Transverse colon (tissue), 4 donors: ENCODE measurements at regions not wholly inside any gene's neighbourhood (a gene's known extent, or its start where the extent isn't known, plus 50 kb on each side); places are given as distances from the start of the nearest gene placed in this dataset.
A peak's percentile ranks its signal among the peaks of the same experiment; 100 is the strongest.

ENCODE experiments used
- DNase-seq: peaks from one replicate; pipeline ENCODE4 v3.0.0-alpha.2; 2019
- H3K27ac ChIP-seq, 4 donors: fragments of 200-600 bp; sonication (generic); 2 replicates each; pipeline ENCODE4 v1.5.1; 2016 to 2018; ENCODE audit warnings: inconsistent platforms in 4 of 4
- H3K27me3 ChIP-seq: fragments of 200-600 bp; sonication (generic); 2 replicates; pipeline ENCODE4 v1.5.1; 2017; ENCODE audit warnings: inconsistent platforms
- H3K36me3 ChIP-seq, 4 donors: fragments of 200-600 bp; sonication (generic); 2 replicates each; pipeline ENCODE4 v1.5.1; 2017 to 2019; ENCODE audit warnings: inconsistent platforms in 4 of 4
- H3K4me1 ChIP-seq, 4 donors: fragments of 200-600 bp; sonication (generic); 2 replicates each; pipeline ENCODE4 v1.5.1; 2017 to 2020; ENCODE audit warnings: inconsistent platforms in 4 of 4
- H3K4me3 ChIP-seq, 4 donors: fragments of 200-600 bp; sonication (generic); 1 replicate in 1 of 4; 2 replicates in 3 of 4; pipeline versions ENCODE4 v1.5.1 to v1.6.1; 2017 to 2019; ENCODE audit warnings: inconsistent platforms in 4 of 4
- H3K9me3 ChIP-seq, 2 donors: fragments of 200-600 bp; sonication (generic); 2 replicates each; pipeline ENCODE4 v1.5.1; 2017 to 2019; ENCODE audit warnings: inconsistent platforms in 2 of 2
- CTCF ChIP-seq, 5 experiments: fragments of 200-600 bp in 3 of 5; fragments of 450-650 bp in 2 of 5; sonication (generic) in 3 of 5; IDR thresholded peaks; 1 replicate in 2 of 5; 2 replicates in 3 of 5; pipeline ENCODE4 v1.5.1; 2016 to 2017; ENCODE audit warnings: antibody characterized with exemption in 5 of 5, inconsistent platforms in 3 of 5, mild to moderate bottlenecking in 2 of 5, moderate library complexity in 1 of 5
- EP300 ChIP-seq: sonication (generic); formaldehyde crosslinking; IDR thresholded peaks from one replicate; pipeline ENCODE4 v1.6.1; 2017; ENCODE audit warnings: antibody characterized with exemption, low read depth
- POLR2A ChIP-seq: fragments of 450-650 bp; IDR thresholded peaks from one replicate; pipeline ENCODE4 v1.6.1; 2016; ENCODE audit warnings: antibody characterized with exemption, mild to moderate bottlenecking, moderate library complexity
- POLR2AphosphoS5 ChIP-seq, 3 donors: sonication (generic); formaldehyde crosslinking; IDR thresholded peaks; one replicate each; pipeline ENCODE4 v1.6.1; 2016; ENCODE audit warnings: antibody characterized with exemption in 3 of 3
- whole genome bisulfite sequencing, 2 donors: methylation state at CpG; one replicate each; pipeline ENCODE4 v1.1.5; 2018; ENCODE audit warnings: low coverage in 1 of 2; 5-methylcytosine and 5-hydroxymethylcytosine counted together
- in situ Hi-C, 4 donors: fragments of 200-750 bp; cut with MboI; loops; one replicate each; pipeline versions ENCODE4 v1.15.0 to v1.15.1; 2017; ENCODE audit warnings: low sequenced_read_pairs in 3 of 4, low pct_ligation_motif_present in 1 of 4, low pct_unique_long_range_greater_than_20kb in 1 of 4
- intact Hi-C: fragments of 100-400 bp; cut with DNase I; formaldehyde crosslinking; loops from one replicate; pipeline ENCODE4 v1.15.1; 2023; ENCODE audit warnings: low total_unique reads

DNA sequence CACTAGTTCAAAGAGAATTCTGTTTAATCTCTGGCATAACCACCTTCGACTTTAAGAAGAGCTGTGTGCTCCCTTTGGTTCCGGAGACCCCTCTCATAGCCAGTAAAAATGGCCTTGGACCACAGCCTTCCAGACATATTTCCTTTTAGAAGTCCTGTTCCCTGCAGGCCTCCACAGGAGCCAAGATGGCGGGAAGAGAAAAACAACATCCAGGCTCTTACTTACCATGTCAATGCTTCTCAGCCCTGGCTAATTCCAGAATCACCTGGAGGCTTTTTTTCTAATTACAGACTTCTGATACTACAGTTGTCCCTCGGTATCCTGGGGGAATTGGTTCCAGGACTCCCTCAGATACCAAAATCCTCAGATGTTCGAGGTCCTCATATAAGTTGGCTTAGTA is 362.5 kb downstream of the PBX1 start:
- DNase-seq, result no peak
- Histone ChIP-seq H3K9me3 (no peaks in the 10 kb centered on the region), H3K36me3 (no peaks in the 10 kb centered on the region), H3K4me3 (no peak overlapping the region), H3K27me3 (no peaks in the 10 kb centered on the region), H3K27ac (no peak overlapping the region), H3K4me1 (peaks cover 0 to 5% (median 2%) of the 10 kb centered on the region in 4 donors)
- intact Hi-C loops (no loop called here), in situ Hi-C loops (no loop called here)
- WGBS, 2 donors, result 73 to 82% methylated on average over 4 to 5 of the region's 5 CpGs
- TF ChIP-seq EP300 (no peak), CTCF (IDR thresholded peaks at IDR 0.05) (no peak), POLR2A (no peak), POLR2AphosphoS5 (IDR thresholded peaks at IDR 0.05) (no peak)

DNA sequence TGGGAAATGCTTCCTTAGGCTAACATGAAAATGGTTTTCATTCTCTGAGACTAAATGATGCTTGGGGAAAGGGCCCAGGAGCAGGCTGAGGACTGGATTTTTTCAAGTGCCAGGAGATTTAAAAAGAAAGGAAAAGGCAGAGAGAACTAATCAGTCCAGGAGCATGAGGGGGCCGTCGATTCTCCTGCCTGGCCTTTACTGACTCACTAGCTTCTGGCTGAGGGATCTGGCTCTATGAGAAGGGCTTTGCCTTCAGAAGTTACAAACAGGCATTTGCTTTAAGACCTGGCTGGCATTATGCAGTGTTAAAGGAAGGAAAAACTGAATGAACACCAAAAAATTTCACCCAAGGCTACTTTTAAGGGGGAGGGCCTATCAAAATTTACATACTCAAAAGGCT is 359.2 kb downstream of the PBX1 start:
- Histone ChIP-seq H3K27me3 (no peaks in the 10 kb centered on the region), H3K9me3 (no peaks in the 10 kb centered on the region), H3K27ac (peak overlapping the region in 3 of 4 donors; percentile 24 to 36 (median 25)), H3K36me3 (no peaks in the 10 kb centered on the region), H3K4me3 (no peak overlapping the region), H3K4me1 (peaks cover 0 to 5% (median 2%) of the 10 kb centered on the region in 4 donors)
- WGBS, 2 donors, result 55 to 72% methylated on average over 2 of the region's 2 CpGs
- intact Hi-C loops, result no loop called here
- TF ChIP-seq EP300 (no peak), POLR2AphosphoS5 (IDR thresholded peaks at IDR 0.05) (no peak), POLR2A (no peak), CTCF (IDR thresholded peaks at IDR 0.05) (no peak)
- DNase-seq, result no peak
- in situ Hi-C loops, result no loop called here

GRCh38 chr1:164914208-164914607 is 355.2 kb downstream of the PBX1 start:
- Histone ChIP-seq H3K27me3 (no peaks in the 10 kb centered on the region), H3K9me3 (no peaks in the 10 kb centered on the region), H3K36me3 (no peaks in the 10 kb centered on the region), H3K4me3 (no peak overlapping the region), H3K4me1 (peaks cover 0 to 5% (median 2%) of the 10 kb centered on the region in 4 donors), H3K27ac (no peak overlapping the region)
- no peak for DNase-seq
- intact Hi-C loops, result no loop called here
- in situ Hi-C loops, result no loop called here
- WGBS, 2 donors, result 30% methylated on average over 1 of the region's 1 CpG; no CpG with 5 or more reads in 1 of the 2 donors
- TF ChIP-seq POLR2AphosphoS5 (IDR thresholded peaks at IDR 0.05) (no peak), CTCF (IDR thresholded peaks at IDR 0.05) (peak in 1 of 5 experiments; percentile 19), POLR2A (no peak)

DNA sequence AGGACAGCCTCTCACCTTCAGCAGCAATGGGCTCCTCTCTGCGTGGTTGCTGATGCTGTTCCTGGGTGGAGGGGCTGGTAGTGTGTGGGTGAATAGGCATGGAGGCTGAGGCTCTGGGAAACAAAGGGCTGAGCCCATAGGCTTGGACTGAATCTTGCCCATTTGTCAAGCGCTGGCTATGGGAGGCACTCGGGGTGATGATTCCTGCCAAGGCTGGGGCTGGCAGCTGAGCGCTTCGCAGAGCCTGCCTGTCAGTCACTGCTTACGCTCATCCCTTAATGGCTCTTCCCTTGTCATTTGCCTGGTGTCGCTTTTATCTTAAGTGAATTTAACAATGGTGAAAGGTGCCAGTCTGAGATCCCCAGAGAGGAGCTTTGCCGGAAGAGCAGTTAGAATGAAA is 353.3 kb downstream of the PBX1 start:
- H3K9me3 ChIP-seq, result no peaks in the 10 kb centered on the region
- DNase-seq, result no peak
- in situ Hi-C loops (no loop called here), intact Hi-C loops (no loop called here)
- WGBS, 2 donors, result 92% methylated on average over 8 of the region's 8 CpGs; no CpG with 5 or more reads in 1 of the 2 donors
- H3K4me3 ChIP-seq, result no peak overlapping the region
- no peaks in the 10 kb centered on the region for H3K36me3 ChIP-seq
- TF ChIP-seq POLR2A (no peak), EP300 (no peak)
- no peak overlapping the region for H3K27ac ChIP-seq
- no peaks in the 10 kb centered on the region for H3K27me3 ChIP-seq
- no peaks in the 10 kb centered on the region for H3K4me1 ChIP-seq

- no peaks in the 10 kb centered on the region for H3K27me3 ChIP-seq
- no peaks in the 10 kb centered on the region for H3K36me3 ChIP-seq
- 80 to 90% methylated on average over 2 of the region's 2 CpGs for WGBS, 2 donors
- no peak for DNase-seq
- intact Hi-C loops, result no loop called here
- in situ Hi-C loops, result no loop called here
- no peak overlapping the region for H3K4me3 ChIP-seq
- H3K4me1 ChIP-seq, result no peaks in the 10 kb centered on the region
- H3K9me3 ChIP-seq, result no peaks in the 10 kb centered on the region
- TF ChIP-seq EP300 (no peak), POLR2A (no peak), CTCF (IDR thresholded peaks at IDR 0.05) (no peak), POLR2AphosphoS5 (IDR thresholded peaks at IDR 0.05) (no peak)
- H3K27ac ChIP-seq, result no peak overlapping the region
These were observed 351.7 kb downstream of the PBX1 start for GRCh38 chr1:164910671-164911070.
